Choroid plexus epithelial cell (primary cell): ENCODE measurements at regions not wholly inside any gene's neighbourhood (a gene's known extent, or its start where the extent isn't known, plus 50 kb on each side); places are given as distances from the start of the nearest gene placed in this dataset.

Experiments
- DNase-seq: peaks from one replicate; pipeline ENCODE4 v3.0.0-alpha.2; 2010; ENCODE audit warnings: low read depth
- H3K4me3 ChIP-seq: 2 replicates; pipeline ENCODE4 v1.5.1; 2011; ENCODE audit warnings: low read depth, mild to moderate bottlenecking, control low read depth, low read length, moderate library complexity
- CTCF ChIP-seq: conservative IDR thresholded peaks from 2 replicates; pipeline ENCODE4 v1.5.1; 2011; ENCODE audit warnings: low read depth, mild to moderate bottlenecking, control low read depth, inconsistent platforms, low read length, moderate library complexity

GRCh38 chr4:14223461-14223860 lies 595.9 kb upstream of the BOD1L1 start:
- no peak for DNase-seq
- TF ChIP-seq CTCF = no peak
- H3K4me3 ChIP-seq = no peak overlapping the region

- no peak for DNase-seq
- no peak overlapping the region for H3K4me3 ChIP-seq
- no peak for TF ChIP-seq CTCF
Measured at GRCh38 chr4:14225688-14226207, 598.2 kb upstream of the BOD1L1 start.

GRCh38 chr4:14233126-14233525 lies 605.6 kb upstream of the BOD1L1 start:
- DNase-seq = peak; percentile 74
- TF ChIP-seq CTCF = no peak
- H3K4me3 ChIP-seq = no peak overlapping the region

GRCh38 chr4:14234307-14234706 lies 606.8 kb upstream of the BOD1L1 start:
- no peak overlapping the region for H3K4me3 ChIP-seq
- TF ChIP-seq CTCF = no peak
- DNase-seq = peak; percentile 33

- DNase-seq = no peak
- H3K4me3 ChIP-seq = no peak overlapping the region
- TF ChIP-seq CTCF = no peak
Measured at GRCh38 chr4:14236359-14236758, 608.8 kb upstream of the BOD1L1 start.

- no peak overlapping the region for H3K4me3 ChIP-seq
- TF ChIP-seq CTCF = no peak
- no peak for DNase-seq
Measured at GRCh38 chr4:14237911-14238310, 610.4 kb upstream of the BOD1L1 start.

GRCh38 chr4:14241574-14241973 lies 614.0 kb upstream of the BOD1L1 start:
- H3K4me3 ChIP-seq = no peak overlapping the region
- DNase-seq = no peak
- TF ChIP-seq CTCF = no peak
